Gastroesophageal sphincter (tissue), 3 donors: ENCODE measurements at regions not wholly inside any gene's neighbourhood (a gene's known extent, or its start where the extent isn't known, plus 50 kb on each side); places are given as distances from the start of the nearest gene placed in this dataset.

Experiments
- CTCF ChIP-seq, 4 experiments: fragments of 200-600 bp in 2 of 4; fragments of 450-650 bp in 2 of 4; sonication (generic) in 1 of 4; IDR thresholded peaks; one replicate each; pipeline ENCODE4 v1.5.1; 2017 to 2019; ENCODE audit warnings: antibody characterized with exemption in 4 of 4, mild to moderate bottlenecking in 2 of 4, moderate library complexity in 2 of 4
- POLR2A ChIP-seq, 2 donors: fragments of 450-650 bp; IDR thresholded peaks; one replicate each; pipeline ENCODE4 v1.6.1; 2017; ENCODE audit warnings: antibody characterized with exemption in 2 of 2, mild to moderate bottlenecking in 2 of 2, moderate library complexity in 1 of 2

- TF ChIP-seq POLR2A (IDR thresholded peaks at IDR 0.05) (no peak), CTCF (IDR thresholded peaks at IDR 0.05) (no peak)
Observed at GRCh38 chr10:9036711-9037204, 982.3 kb downstream of the GATA3 start.
